Heart left ventricle (tissue), 13 donors: ENCODE measurements at regions not wholly inside any gene's neighbourhood (a gene's known extent, or its start where the extent isn't known, plus 50 kb on each side); places are given as distances from the start of the nearest gene placed in this dataset.

Source experiments
- CTCF ChIP-seq, 12 donors: fragments of 200-600 bp; sonication (generic) in 4 of 12; IDR thresholded peaks; one replicate each; pipeline versions ENCODE4 v1.5.0 to v1.8.0; 2018 to 2022; ENCODE audit warnings: antibody characterized with exemption in 12 of 12, mild to moderate bottlenecking in 5 of 12
- POLR2A ChIP-seq, 2 donors: fragments of 450-650 bp; IDR thresholded peaks; one replicate each; pipeline ENCODE4 v1.6.1; 2017; ENCODE audit warnings: antibody characterized with exemption in 2 of 2, mild to moderate bottlenecking in 2 of 2, moderate library complexity in 2 of 2
- donor health status: ischemic (EF 13 %, LVEDD 7.1; RV severe dilation, severe dysfunction).
- donor health status: DM: no; HTN: yes; CAD: no.
- donor health status: DM: no; HTN: no; CAD: no.
- donor health status: ischemic (EF 25% LVEDD 6.9; RV normal size, moderate dysfunction).
- donor health status: ischemic (EF 25% LVEDD 5.7; RV mildly dilated, moderate dysfunction).
- donor health status: ischemic (EF 35%, LVEDD 5.7; RV mildly dilated, moderate dysfunction).
- donor health status: nonischemic (EF 11% LVEDD 7.7; RV severe dilation, severe dysfunction).
- donor health status: DM: yes; HTN: yes; CAD: no.
- donor health status: PGD.
- donor health status: ischemic (EF 29% LVEDD 5.4; RV normal size, mild dysfunction).
- donor health status: nonischemic (EF 23%, LVEDD 6.1; RV moderate dilation, normal function).

- no peak for TF ChIP-seq POLR2A (IDR thresholded peaks at IDR 0.05)
- TF ChIP-seq CTCF (IDR thresholded peaks at IDR 0.05), result no peak
Measured at GRCh38 chr2:52084759-52085158, 1052.8 kb upstream of the NRXN1 start.
